ENCODE measurements at regions not wholly inside any gene's neighbourhood (a gene's known extent, or its start where the extent isn't known, plus 50 kb on each side); places are given as distances from the start of the nearest gene placed in this dataset.
"Not testable (repeated sequence)": the region's sequence is repeated elsewhere in the genome, so short reads cannot be mapped to it uniquely, and the experiment has no call there.

DNA sequence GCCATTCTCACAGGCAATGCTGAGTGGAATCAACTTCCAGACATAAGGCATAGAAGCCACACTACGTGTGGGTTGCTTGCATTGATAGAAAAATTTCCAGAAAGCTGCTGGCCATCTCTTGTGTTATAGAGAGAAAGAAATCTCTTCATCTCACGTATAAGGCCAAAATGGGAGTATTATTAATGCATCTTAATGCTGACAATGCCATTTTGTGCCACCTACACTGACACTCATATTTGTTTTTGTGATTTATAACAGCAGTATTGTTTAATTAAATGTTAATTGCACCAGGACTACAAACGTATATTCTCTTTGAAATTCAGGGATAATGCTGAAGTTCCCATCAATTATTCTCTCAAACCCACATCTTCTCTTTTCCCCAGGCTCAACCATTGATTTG, 56.1 kb upstream of the TMEM132D start:
- DNase-seq (ENCODE audit: extremely low read depth in 1 of 11, low read depth in 9 of 11, low spot score in 4 of 11) = no peak

DNA sequence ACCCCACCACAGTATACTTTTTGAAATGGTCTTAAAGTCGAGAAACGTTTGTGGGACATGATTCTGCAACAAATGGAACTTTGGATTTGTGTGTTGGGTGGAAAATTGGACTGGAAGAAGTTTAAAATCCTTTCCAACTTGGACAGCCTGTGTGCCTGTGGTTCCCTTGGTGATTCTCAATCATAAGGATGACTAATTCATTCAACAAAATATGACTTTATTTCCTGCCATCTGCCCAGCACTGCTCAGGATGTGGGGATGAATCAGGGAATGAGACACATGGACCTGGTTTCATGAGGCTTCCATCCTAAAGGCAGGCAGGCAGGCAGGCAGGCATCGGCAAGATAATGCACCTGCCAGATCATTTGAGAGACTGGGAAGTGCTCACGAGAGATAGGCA, 57.3 kb upstream of the TMEM132D start:
- DNase-seq (ENCODE audit: extremely low read depth in 1 of 11, low read depth in 9 of 11, low spot score in 4 of 11) = no peak

DNA sequence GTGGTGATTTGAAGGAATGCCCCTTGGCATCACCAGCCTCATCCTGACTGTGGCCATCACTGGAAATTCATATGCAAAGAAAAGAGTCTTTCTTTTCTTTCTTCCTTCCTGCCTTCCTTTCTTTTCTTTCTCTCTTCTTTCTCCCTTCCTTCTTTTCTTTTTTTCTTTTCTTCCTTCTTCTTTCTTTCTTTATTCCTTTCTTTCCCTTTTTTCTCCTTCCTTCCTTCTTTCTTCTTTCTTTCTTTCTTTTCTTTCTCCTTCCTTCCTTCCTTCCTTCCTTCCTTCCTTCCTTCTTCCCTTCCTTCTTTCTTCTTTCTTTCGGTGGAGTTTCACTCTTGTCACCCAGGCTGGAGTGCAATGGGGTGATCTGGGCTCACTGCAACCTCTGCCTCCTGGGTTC, 58.0 kb upstream of the TMEM132D start:
- DNase-seq (ENCODE audit: extremely low read depth in 1 of 11, low read depth in 9 of 11, low spot score in 4 of 11) = no peak

DNA sequence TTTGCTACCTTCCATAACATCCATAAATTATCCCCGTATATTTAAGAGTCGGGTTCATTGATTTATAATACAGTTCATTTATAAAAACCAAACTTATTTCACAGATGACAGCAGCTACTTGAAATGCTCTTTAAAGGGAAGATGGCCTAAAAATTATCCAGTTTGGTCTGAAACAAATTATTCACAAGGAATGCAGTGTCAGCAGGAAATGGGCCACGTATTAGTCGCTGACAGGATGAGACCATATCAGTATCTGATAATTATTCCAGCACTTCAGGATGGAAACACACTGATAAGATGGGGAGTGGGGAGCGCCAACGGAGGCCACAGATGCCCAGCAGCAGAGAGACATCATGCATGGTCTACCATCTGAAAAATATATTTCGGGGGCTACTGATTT, 60.5 kb upstream of the TMEM132D start:
- no peak for DNase-seq (ENCODE audit: extremely low read depth in 1 of 11, low read depth in 9 of 11, low spot score in 4 of 11)

DNA sequence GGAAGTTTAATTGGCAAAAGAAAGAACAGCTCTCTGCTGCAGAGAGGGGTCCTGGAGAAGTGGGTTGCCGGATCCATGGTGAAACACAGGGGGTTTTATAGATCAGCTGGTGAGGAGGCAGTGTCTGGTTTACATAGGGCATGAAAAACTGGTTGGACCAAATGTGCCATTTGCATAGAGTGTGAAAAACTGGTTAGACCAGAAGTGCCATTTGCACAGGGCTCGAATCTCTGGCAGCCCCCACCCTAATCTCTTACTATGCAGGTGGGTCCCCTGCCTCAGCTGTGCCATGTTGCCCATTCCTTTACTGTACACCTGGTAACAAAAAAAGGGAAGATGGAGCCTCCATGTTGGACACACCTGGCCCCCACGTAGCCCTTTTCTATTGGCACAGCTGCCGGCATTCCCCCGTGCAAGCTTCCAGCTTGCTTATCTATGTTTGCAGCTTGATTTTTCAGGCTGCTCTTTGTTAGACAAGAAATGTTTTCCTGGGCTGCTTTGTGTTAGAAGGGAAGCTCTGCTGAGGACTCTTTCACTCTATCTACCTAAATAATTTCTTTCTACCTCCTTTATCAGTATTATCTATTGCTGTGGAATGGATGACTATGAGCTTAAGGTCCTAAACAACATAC, 61.1 kb upstream of the TMEM132D start:
- DNase-seq (ENCODE audit: extremely low read depth in 1 of 11, low read depth in 9 of 11, low spot score in 4 of 11) = peak in 2 of 11 donors; percentile 4 to 27

DNA sequence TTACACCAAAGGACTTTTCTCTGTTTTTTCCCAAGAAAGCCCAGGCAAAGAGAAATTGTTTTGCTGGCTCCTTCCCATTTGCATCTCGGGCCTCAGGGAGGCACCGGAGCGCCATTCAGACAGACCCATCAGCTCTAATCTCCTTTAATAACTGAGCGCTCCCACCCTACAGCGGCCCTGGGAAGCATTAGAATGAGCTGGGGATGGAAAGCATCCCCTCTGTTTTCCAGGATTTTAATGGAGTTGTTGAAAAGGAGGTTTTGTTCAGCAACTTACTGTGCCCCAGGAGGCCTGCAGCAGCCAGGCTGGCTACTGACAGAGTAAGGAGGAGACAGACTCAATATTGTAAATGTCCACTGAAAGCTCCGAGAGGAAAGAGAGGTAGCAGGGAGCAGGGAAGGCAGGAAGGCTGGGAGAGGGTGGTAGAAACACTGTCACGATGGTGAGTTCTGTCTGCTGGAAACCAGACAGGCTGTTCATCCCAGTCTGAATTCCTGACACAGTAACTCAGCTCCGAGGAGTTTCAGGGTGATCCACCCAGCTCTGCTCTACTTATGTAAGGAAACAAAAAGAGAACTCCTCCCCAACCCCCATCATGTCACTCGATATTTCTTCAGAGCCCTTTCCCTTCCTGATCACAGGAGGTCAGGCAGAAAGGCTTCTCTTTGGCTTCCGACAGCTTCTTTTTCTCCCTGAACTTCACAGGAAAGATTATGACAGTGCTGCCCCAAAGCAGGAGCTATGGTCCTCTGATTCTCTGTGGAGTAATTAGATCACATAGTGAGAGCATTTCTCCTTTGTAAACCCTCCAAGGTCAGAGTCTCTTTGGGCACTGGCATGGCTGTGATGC, 62.5 kb upstream of the TMEM132D start:
- DNase-seq (ENCODE audit: extremely low read depth in 1 of 11, low read depth in 9 of 11, low spot score in 4 of 11) = no peak

DNA sequence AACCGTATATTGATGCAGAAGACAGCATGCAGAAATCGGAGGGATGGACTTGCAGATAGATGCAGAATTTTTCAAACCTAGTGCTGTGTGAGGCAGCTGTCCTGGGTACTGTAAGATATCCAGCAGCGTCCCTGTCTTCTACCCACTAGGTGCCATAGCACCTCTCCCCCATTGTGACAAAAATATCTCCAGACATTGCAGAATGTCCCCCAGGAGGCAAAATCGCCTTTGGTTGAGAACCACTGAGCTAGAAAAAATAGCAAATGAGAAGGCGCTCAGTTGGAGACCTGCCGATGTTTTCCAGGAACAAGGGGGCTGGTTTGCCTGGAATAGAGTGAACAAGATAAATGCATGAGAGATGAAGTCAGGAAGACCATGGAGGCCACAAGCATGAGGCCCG, 67.9 kb upstream of the TMEM132D start:
- no peak for DNase-seq (ENCODE audit: extremely low read depth in 1 of 11, low read depth in 9 of 11, low spot score in 4 of 11)

DNA sequence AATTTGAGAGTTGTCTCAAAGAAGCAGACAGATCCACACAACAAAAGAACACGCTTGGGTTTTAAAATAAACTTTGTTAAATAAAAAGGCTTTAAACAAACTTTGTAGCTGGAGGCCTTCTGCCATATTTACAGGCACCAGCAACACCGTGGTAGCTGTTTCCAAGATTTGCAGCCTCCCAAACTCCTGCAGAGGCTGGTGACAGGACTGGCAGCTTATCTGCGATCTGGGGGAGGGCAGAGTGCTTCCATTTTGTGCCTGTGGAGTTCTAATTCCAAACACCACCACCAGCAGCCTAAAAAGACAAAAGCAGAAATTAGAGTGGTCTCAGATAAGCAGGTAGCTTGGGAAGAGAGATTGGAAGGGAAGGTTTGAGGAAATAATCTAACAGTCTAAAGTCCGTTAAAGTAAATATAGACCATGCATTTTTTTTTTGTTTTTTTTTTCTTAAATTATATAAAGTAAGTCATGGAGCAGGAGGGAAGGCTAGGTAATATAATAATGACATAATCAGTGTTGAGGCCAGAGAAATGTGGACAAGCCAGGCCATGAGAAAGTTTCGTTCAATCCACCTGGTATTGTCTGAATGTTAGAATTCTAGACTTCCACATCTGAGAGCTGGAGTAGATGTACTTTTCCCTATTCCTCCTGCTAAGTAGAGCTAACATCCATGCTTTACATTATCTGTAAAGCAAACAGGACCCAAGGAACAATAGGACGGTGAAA, 69.6 kb upstream of the TMEM132D start:
- DNase-seq (ENCODE audit: extremely low read depth in 1 of 11, low read depth in 9 of 11, low spot score in 4 of 11) = no peak

DNA sequence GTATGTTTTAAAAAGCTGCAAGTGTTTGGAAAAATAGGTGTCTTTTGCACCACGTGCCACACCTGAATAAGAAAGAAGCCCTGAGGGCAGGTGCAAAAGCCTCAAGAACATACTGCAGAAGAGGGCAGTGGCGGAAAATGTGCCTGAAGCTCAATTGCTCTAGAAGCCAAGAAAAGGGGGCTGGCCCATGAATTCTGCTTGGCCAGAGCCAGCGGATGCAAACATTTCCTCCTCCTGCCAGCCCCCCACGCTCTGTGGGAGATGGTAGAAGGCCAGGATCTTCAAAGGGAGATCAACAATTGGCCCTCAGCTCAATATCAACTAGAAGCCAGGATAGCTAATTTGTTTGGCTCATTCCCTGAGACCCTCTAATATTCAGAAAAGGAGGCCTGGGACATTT, 80.3 kb upstream of the TMEM132D start:
- DNase-seq (ENCODE audit: extremely low read depth in 1 of 11, low read depth in 9 of 11, low spot score in 4 of 11) = no peak

DNA sequence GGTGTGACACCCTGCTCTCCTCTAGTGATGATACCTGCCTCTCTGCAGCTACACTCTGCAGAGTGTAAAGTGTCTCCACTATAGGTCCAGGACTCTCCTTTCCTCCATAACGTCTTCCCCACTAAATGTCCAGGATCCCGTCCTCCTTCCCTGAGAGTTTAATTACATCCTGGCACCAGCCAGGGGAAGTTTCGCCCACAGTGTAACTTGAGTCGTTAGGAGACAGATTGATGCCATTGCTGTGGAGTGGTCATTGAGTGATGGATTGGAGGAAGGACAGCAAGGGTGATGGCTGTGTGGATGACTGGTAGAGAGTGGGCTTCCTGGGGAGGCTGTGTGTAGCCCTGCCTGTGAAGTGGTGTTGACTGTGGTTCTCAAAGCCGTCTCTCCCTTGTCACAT, 84.0 kb upstream of the TMEM132D start:
- DNase-seq (ENCODE audit: extremely low read depth in 1 of 11, low read depth in 9 of 11, low spot score in 4 of 11) = no peak

DNA sequence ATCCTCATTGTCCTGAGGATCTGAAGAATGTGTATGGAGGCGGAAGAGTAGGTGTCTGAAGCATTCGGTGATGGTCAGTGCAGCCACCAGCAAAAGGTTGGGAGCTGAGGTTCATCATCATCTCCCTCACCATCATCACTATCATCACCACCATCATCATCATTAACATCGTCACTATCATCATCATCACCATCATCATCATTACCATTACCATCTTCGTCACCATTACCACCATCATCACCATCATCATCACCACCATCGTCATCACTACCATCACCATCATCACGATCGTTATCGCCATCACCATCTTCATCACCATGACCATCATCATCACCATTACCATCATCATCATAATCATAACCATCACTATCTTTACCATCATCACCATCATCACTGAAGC, 90.8 kb upstream of the TMEM132D start:
- no peak for DNase-seq (ENCODE audit: extremely low read depth in 1 of 11, low read depth in 9 of 11, low spot score in 4 of 11)

DNA sequence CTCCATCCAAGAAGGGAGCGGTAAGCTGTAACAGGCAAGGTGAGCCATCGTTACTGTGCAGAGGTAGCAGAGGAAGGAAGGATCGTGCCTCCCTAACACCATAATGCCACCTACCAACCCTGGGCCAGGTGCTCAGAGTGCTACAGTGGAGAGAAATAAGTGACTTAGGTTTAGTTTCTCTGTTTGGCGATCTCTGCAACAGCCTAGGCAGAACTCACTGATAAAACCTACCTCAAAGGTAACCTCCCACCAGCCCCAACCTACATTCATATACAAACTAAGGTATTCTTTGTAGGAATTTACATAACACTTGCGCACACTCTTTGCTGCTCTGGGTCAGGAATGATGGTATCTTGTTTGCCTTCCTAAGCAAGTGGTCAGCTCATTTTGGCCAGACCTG, 93.4 kb upstream of the TMEM132D start:
- DNase-seq (ENCODE audit: extremely low read depth in 1 of 11, low read depth in 9 of 11, low spot score in 4 of 11) = no peak

DNA sequence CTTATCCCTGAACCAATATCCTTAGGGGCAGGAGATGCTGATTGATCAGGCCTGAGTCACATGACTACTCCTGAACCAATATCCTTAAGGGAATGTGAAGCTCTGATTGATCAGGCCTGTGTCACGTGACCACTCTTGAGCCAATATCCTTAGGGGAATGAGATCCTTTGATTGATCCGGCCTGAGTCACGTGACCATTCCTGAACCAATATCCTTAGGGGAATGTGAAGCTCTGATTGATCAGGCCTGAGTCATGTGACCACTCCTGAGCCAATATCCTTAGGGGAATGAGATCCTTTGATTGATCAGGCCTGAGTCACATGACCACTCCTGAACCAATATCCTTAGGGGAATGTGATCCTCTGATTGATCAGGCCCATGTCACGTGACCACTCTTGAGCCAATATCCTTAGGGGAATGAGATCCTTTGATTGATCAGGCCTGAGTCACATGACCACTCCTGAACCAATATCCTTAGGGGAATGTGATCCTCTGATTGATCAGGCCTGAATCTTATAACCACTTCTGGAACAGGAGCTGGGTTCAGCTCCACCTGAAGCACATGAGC, 100.6 kb upstream of the TMEM132D start:
- DNase-seq (ENCODE audit: extremely low read depth in 1 of 11, low read depth in 9 of 11, low spot score in 4 of 11) = not testable (repeated sequence)

DNA sequence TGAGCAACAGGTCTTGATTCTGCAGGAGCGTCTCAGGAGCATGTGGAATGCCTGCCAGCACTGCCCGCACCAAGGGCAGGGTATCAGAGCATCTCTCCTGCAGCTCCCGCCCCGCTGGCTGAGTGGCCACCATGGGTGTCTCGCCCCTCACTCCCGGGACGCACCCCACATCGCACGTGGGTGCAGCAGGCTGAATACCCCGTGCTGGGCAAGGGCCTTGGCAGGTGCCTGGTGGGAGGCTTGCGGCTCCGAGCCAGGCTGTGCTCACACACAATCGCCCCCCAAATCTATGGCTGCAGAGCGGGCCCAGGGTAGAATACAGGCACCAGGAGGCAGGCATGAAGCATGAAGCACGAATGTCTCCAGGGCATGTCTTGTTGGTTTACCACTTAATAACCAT, 103.9 kb upstream of the TMEM132D start:
- DNase-seq (ENCODE audit: extremely low read depth in 1 of 11, low read depth in 9 of 11, low spot score in 4 of 11) = no peak

DNA sequence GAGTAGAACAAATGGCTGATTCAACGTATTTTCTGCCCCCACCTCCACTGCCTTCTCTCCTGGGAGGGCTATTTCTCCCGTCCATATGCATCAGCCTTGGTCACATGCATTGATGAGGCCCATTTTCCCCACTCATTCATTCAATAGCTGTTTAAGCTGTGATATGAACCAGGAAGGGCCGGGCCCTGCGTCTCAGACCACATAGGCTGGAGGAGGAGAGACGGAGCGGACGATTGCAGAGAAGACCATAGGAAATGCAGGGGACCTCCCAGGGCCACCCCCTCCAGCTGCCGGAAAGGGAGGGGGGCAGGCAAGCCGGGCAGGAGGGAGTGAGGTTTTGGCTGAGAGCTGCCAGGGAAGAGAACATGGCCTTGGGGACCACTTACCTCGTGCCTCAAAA, 104.4 kb upstream of the TMEM132D start:
- DNase-seq (ENCODE audit: extremely low read depth in 1 of 11, low read depth in 9 of 11, low spot score in 4 of 11) = no peak

DNA sequence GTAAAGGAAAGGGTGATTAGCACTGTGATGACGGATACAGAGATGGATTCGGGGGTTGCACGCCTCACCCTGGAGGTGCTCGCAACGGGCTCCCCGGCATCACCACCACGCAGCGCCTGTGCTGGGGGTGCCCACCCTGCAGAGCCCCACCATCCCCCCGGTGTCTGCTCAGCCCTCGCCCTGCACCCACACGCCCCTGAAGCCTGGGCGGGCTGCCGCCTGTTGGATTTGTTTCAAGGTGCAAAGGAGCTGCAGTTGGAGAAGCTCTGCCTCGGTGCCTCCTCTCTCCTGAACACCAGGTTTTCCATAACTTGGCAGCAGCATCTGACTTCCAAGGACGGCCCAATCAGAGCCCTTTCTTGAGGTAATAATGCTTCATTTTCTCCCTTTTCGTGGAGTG, 106.1 kb upstream of the TMEM132D start:
- DNase-seq (ENCODE audit: extremely low read depth in 1 of 11, low read depth in 9 of 11, low spot score in 4 of 11) = no peak

DNA sequence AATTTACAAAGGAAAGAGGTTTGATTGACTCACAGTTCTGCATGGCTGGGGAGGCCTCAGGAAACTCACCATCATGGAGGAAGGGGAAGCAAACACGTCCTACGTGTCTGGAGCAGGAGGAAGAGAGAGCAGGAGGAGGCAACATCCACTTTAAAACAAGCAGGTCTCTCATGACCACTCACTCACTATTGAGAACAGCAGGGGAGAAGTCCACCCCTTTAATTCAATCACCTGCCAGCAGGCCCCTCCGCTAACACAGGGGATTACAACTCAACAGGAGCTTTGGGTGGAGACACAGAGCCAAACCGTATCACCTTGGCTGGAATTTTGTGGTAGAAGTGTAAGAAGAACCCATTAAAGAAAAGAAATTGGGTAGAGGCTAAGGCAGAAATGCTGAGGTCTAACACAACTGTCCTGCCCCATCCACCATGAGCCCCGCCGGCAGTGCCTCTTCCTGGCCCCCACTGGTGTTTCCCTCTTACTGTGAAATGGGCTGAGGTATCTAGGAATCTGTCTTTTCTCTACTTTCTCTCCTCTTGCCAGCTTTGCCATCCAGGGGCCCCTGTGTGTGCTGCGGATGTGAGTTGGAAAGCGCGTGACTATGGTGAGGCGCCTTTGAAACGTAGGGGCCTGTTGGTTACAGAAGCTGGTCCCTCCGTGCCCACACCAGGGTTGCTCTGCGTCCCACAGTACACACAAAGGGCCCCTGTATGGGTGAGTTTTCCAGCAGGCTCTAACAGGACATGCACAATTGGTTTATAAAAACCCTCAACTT, 108.0 kb upstream of the TMEM132D start:
- DNase-seq (ENCODE audit: extremely low read depth in 1 of 11, low read depth in 9 of 11, low spot score in 4 of 11) = no peak

DNA sequence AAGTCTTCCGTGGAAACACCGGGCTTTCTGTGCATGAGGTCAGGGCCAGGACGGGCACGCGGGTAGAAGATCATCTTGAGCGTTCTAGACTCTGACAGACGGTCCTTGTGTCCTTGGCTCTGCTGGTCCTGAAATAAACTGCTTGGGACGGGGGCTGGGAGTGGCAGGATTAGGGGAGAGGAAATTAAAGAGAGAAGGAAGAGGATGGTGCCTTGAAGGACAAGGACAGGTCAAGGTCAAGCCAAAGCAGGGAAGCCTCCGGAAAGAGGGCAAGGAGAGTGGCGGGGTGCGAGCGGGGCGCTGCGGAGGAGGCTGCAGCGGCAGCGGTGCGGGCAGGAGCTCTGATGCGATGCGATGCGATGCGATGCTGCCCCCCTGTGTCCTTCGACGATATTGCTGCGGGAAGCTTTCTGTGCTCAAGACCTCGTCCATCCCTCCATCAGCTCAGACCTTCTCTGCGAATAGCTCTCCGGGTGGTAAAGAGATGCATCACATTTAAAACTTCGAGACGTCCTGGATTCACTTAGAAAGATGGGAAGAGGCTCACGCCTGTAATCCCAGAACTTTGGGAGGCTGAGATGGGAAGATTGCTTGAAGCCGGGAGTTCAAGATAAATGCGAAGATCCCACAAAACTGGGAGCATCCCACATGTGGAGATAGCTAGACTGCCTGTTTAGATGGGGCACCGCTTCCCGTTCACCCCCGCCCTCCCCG, 110.1 kb upstream of the TMEM132D start:
- peak in 8 of 11 donors; percentile 42 to 66 (median 59) for DNase-seq (ENCODE audit: extremely low read depth in 1 of 11, low read depth in 9 of 11, low spot score in 4 of 11)

DNA sequence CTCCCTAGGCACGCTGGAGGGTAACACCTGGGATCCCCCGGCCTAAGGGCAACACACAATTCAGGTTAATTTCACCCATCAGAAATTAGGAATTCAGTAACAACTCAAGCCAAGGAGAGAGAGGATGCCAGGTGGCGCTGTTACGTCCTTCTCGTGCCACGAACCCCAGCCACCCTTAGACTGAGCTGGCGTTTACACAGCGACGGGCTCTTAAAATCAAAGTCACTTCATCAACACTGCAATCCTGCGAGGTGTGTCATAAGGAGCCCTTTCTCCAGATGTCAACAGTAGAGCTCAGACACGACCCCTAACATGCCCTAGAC, 110.6 kb upstream of the TMEM132D start:
- peak in 1 of 11 donors; percentile 2 for DNase-seq (ENCODE audit: extremely low read depth in 1 of 11, low read depth in 9 of 11, low spot score in 4 of 11)
